Left renal cortex interstitium (tissue), 4 donors: ENCODE measurements at regions not wholly inside any gene's neighbourhood (a gene's known extent, or its start where the extent isn't known, plus 50 kb on each side); places are given as distances from the start of the nearest gene placed in this dataset.
"Not testable (repeated sequence)": the region's sequence is repeated elsewhere in the genome, so short reads cannot be mapped to it uniquely, and the experiment has no call there.

Experiments
- DNase-seq, 4 donors: peaks; one replicate each; pipeline ENCODE4 v3.0.0-alpha.2; 2013; ENCODE audit warnings: low read depth in 4 of 4, low spot score in 2 of 4, missing footprints in 1 of 4

- DNase-seq: no peak
Observed at GRCh38 chr2:34875091-34875745, 1276.1 kb upstream of the FAM98A start.

- DNase-seq: no peak
Observed at GRCh38 chr2:34853646-34854045, 1254.5 kb upstream of the FAM98A start.

GRCh38 chr2:34851804-34852203, 1252.7 kb upstream of the FAM98A start:
- no peak for DNase-seq

- no peak for DNase-seq
Observed at GRCh38 chr2:34849827-34850226, 1250.7 kb upstream of the FAM98A start.

- DNase-seq: no peak
Observed at GRCh38 chr2:34848691-34849090, 1249.6 kb upstream of the FAM98A start.

GRCh38 chr2:34848132-34848531, 1249.0 kb upstream of the FAM98A start:
- DNase-seq: no peak

GRCh38 chr2:34844629-34845028, 1245.5 kb upstream of the FAM98A start:
- DNase-seq: no peak

GRCh38 chr2:34838408-34838807, 1239.3 kb upstream of the FAM98A start:
- DNase-seq: no peak

- DNase-seq: no peak
Observed at GRCh38 chr2:34836361-34836760, 1237.3 kb upstream of the FAM98A start.

GRCh38 chr2:34831096-34831495, 1232.0 kb upstream of the FAM98A start:
- no peak for DNase-seq

GRCh38 chr2:34828481-34828880, 1229.4 kb upstream of the FAM98A start:
- no peak for DNase-seq

- no peak for DNase-seq
Observed at GRCh38 chr2:34827398-34827797, 1228.3 kb upstream of the FAM98A start.

GRCh38 chr2:34825686-34826085, 1226.6 kb upstream of the FAM98A start:
- no peak for DNase-seq

- DNase-seq: no peak
Observed at GRCh38 chr2:34822616-34823015, 1223.5 kb upstream of the FAM98A start.

- no peak for DNase-seq
Observed at GRCh38 chr2:34815052-34815741, 1216.1 kb upstream of the FAM98A start.

GRCh38 chr2:34810456-34810855, 1211.4 kb upstream of the FAM98A start:
- DNase-seq: no peak

GRCh38 chr2:34808426-34808825, 1209.3 kb upstream of the FAM98A start:
- no peak for DNase-seq

- no peak for DNase-seq
Observed at GRCh38 chr2:34806891-34807290, 1207.8 kb upstream of the FAM98A start.

- DNase-seq: no peak
Observed at GRCh38 chr2:34806396-34806795, 1207.3 kb upstream of the FAM98A start.

- DNase-seq: no peak
Observed at GRCh38 chr2:34799556-34799955, 1200.5 kb upstream of the FAM98A start.

GRCh38 chr2:34795586-34795985, 1196.5 kb upstream of the FAM98A start:
- DNase-seq: not testable (repeated sequence)

- DNase-seq: no peak
Observed at GRCh38 chr2:34789169-34789568, 1190.1 kb upstream of the FAM98A start.
